Stimulated activated CD4-positive, alpha-beta T cell treated with anti-CD3 and anti-CD28 coated beads, Interleukin-15, amount 100 ng/mL, for 48 hours (primary cell): ENCODE measurements at regions not wholly inside any gene's neighbourhood (a gene's known extent, or its start where the extent isn't known, plus 50 kb on each side); places are given as distances from the start of the nearest gene placed in this dataset.

Experiments used
- DNase-seq, 2 donors: peaks; one replicate each; pipeline ENCODE4 v3.0.0-alpha.2; 2020; ENCODE audit warnings: low read depth in 2 of 2

GRCh38 chr4:173700650-173701049, 170.6 kb upstream of the HAND2 start:
- no peak for DNase-seq

- no peak for DNase-seq
Observed at GRCh38 chr4:173699841-173700475, 169.9 kb upstream of the HAND2 start.

- DNase-seq, result no peak
Observed at GRCh38 chr4:173698557-173699262, 168.7 kb upstream of the HAND2 start.

GRCh38 chr4:173697840-173698239, 167.8 kb upstream of the HAND2 start:
- DNase-seq, result no peak

- DNase-seq, result no peak
Observed at GRCh38 chr4:173696551-173696950, 166.5 kb upstream of the HAND2 start.

GRCh38 chr4:173696011-173696410, 166.0 kb upstream of the HAND2 start:
- no peak for DNase-seq

GRCh38 chr4:173685831-173686210, 155.8 kb upstream of the HAND2 start:
- DNase-seq, result no peak

GRCh38 chr4:173685165-173685830, 155.3 kb upstream of the HAND2 start:
- DNase-seq, result no peak

- DNase-seq, result no peak
Observed at GRCh38 chr4:173684223-173684622, 154.2 kb upstream of the HAND2 start.

- no peak for DNase-seq
Observed at GRCh38 chr4:173682609-173683008, 152.6 kb upstream of the HAND2 start.

GRCh38 chr4:173680278-173680677, 150.2 kb upstream of the HAND2 start:
- DNase-seq, result no peak

GRCh38 chr4:173675446-173675845, 145.4 kb upstream of the HAND2 start:
- DNase-seq, result no peak

- no peak for DNase-seq
Observed at GRCh38 chr4:173669460-173670179, 139.6 kb upstream of the HAND2 start.

- DNase-seq, result no peak
Observed at GRCh38 chr4:173661001-173661400, 131.0 kb upstream of the HAND2 start.

GRCh38 chr4:173656898-173657297, 126.9 kb upstream of the HAND2 start:
- no peak for DNase-seq

GRCh38 chr4:173652283-173652931, 122.4 kb upstream of the HAND2 start:
- DNase-seq, result no peak

GRCh38 chr4:173651651-173652282, 121.7 kb upstream of the HAND2 start:
- DNase-seq, result no peak

GRCh38 chr4:173647902-173648301, 117.9 kb upstream of the HAND2 start:
- no peak for DNase-seq

- DNase-seq, result no peak
Observed at GRCh38 chr4:173642509-173642908, 112.5 kb upstream of the HAND2 start.

GRCh38 chr4:173635395-173635794, 105.4 kb upstream of the HAND2 start:
- no peak for DNase-seq

GRCh38 chr4:173626277-173626676, 96.2 kb upstream of the HAND2 start:
- no peak for DNase-seq
